ENCODE measurements at regions not wholly inside any gene's neighbourhood (a gene's known extent, or its start where the extent isn't known, plus 50 kb on each side); places are given as distances from the start of the nearest gene placed in this dataset.

DNA sequence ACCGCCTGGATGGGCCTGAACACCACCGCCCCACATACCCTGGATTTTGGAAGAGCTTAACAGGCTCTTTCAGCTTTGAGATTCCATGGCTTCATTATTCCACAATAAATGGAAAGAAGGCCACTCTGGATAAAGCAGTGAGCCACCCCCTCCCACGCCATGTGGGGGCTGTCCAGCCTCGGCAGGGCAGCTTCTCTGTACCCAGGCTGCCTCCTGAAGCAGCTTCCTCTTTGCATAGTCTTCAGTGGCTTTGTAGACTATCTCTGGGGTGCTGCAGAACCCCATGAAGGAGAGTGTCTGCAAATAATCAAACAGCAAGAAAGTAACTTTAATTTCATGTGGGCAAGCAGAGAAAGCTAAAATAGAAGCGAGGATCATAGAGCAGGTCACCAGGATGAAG lies 96.6 kb upstream of the NXT1 start:
- no peaks in the 10 kb centered on the region for H4K20me1 ChIP-seq (replicated peaks; ENCODE audit: control insufficient read depth, extremely low read depth, insufficient read depth, low read length)
- H3K9me3 ChIP-seq (replicated peaks; ENCODE audit: control insufficient read depth, insufficient read depth, low read length), result no peaks in the 10 kb centered on the region
- FAIRE-seq (no peak), DNase-seq (ENCODE audit: low read depth, low spot score) (no peak)
- TF ChIP-seq GATA2 (IDR thresholded peaks at IDR 0.05; ENCODE audit: insufficient read depth, insufficient read length, low read depth, low read length) (no peak), POLR2AphosphoS5 (IDR thresholded peaks at IDR 0.05; ENCODE audit: insufficient read depth, low read depth, low read length) (no peak), JUN (IDR thresholded peaks at IDR 0.05; ENCODE audit: borderline replicate concordance, insufficient read depth, insufficient read length, low read depth) (no peak)
- no peaks in the 10 kb centered on the region for H3K9me1 ChIP-seq (replicated peaks; ENCODE audit: control insufficient read depth, extremely low read depth, insufficient read depth, low read length)
- H3K36me3 ChIP-seq (ENCODE audit: control insufficient read depth in 2 of 2, extremely low read depth in 1 of 2, insufficient read depth in 2 of 2, low read length in 2 of 2), result no peaks in the 10 kb centered on the region
- CTCF ChIA-PET, result interaction anchor here (1.3 kb wide), 1 partner anchor 87 kb away, joined by 3 read pairs; no protein-coding TSS in a partner anchor
- no peaks in the 10 kb centered on the region for H3K27me3 ChIP-seq (ENCODE audit: control insufficient read depth in 2 of 2, insufficient read depth in 2 of 2, low read length in 2 of 2)
- no peak overlapping the region for H3K9ac ChIP-seq (replicated peaks; ENCODE audit: extremely low read depth, insufficient read depth, low read length)
- no peak overlapping the region for H3K4me2 ChIP-seq (ENCODE audit: insufficient read depth, low read length)
- no peak overlapping the region for H3K4me3 ChIP-seq (replicated peaks in 1 of 3; ENCODE audit: insufficient read depth in 1 of 3, low read depth in 1 of 3, low read length in 3 of 3)
- POLR2A ChIA-PET, result no interaction called here
- no peaks in the 10 kb centered on the region for H3K79me2 ChIP-seq (ENCODE audit: control insufficient read depth, insufficient read depth, low read length)
- BruUV-seq (replicated peaks), result no TSS peak
- intact Hi-C loops (cut with micrococcal nuclease) (no loop called here), dilution Hi-C loops (cut with MboI; ENCODE audit: extremely low pct_ligation_motif_present, low sequenced_read_pairs) (no loop called here)
- H2AFZ ChIP-seq (ENCODE audit: low read depth, low read length), result no peak overlapping the region
- H3K4me1 ChIP-seq (ENCODE audit: control insufficient read depth, extremely low read depth, insufficient read depth, low read length), result peaks cover 33% of the 10 kb centered on the region
- no peak overlapping the region for H3K27ac ChIP-seq (ENCODE audit: insufficient read depth, low read depth, low read length)

DNA sequence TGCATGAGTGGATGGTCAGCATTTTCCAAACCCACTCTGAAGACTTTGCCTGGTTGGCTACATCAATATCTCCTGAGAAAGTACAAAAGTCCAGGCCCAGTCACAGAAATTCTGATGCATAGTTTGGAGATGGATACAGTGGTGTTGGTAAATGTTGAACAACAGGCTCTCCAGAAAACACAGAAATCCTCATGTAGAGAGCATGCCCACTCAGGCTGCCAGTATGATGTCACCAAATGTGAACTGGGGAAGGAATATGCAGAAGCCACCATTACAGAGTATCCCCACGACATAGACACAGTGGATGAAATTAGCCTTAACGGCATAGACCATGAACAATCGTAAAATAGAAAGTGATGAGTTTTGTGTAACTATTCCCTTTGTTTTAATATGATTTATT lies 97.1 kb upstream of the NXT1 start:
- Histone ChIP-seq H3K27me3 (ENCODE audit: control insufficient read depth in 2 of 2, insufficient read depth in 2 of 2, low read length in 2 of 2) (no peaks in the 10 kb centered on the region), H3K4me1 (ENCODE audit: control insufficient read depth, extremely low read depth, insufficient read depth, low read length) (peaks cover 28% of the 10 kb centered on the region), H3K27ac (ENCODE audit: insufficient read depth, low read depth, low read length) (no peak overlapping the region), H3K36me3 (ENCODE audit: control insufficient read depth in 2 of 2, extremely low read depth in 1 of 2, insufficient read depth in 2 of 2, low read length in 2 of 2) (no peaks in the 10 kb centered on the region), H3K4me3 (replicated peaks in 1 of 3; ENCODE audit: insufficient read depth in 1 of 3, low read depth in 1 of 3, low read length in 3 of 3) (no peak overlapping the region), H3K9me1 (replicated peaks; ENCODE audit: control insufficient read depth, extremely low read depth, insufficient read depth, low read length) (no peaks in the 10 kb centered on the region), H3K9ac (replicated peaks; ENCODE audit: extremely low read depth, insufficient read depth, low read length) (no peak overlapping the region), H2AFZ (ENCODE audit: low read depth, low read length) (no peak overlapping the region), H3K79me2 (ENCODE audit: control insufficient read depth, insufficient read depth, low read length) (no peaks in the 10 kb centered on the region), H3K9me3 (replicated peaks; ENCODE audit: control insufficient read depth, insufficient read depth, low read length) (no peaks in the 10 kb centered on the region), H4K20me1 (replicated peaks; ENCODE audit: control insufficient read depth, extremely low read depth, insufficient read depth, low read length) (no peaks in the 10 kb centered on the region), H3K4me2 (ENCODE audit: insufficient read depth, low read length) (no peak overlapping the region)
- TF ChIP-seq POLR2A (IDR thresholded peaks at IDR 0.05; ENCODE audit: low read depth, low read length), result no peak
- no peak for TF ChIP-seq FOS (IDR thresholded peaks at IDR 0.05; ENCODE audit: borderline replicate concordance, insufficient read depth, low read length)
- TF ChIP-seq, protein P1, sequence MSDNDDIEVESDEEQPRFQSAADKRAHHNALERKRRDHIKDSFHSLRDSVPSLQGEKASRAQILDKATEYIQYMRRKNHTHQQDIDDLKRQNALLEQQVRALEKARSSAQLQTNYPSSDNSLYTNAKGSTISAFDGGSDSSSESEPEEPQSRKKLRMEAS (IDR thresholded peaks at IDR 0.05; ENCODE audit: insufficient read depth, insufficient read length), result no peak
- TF ChIP-seq, protein P2, sequence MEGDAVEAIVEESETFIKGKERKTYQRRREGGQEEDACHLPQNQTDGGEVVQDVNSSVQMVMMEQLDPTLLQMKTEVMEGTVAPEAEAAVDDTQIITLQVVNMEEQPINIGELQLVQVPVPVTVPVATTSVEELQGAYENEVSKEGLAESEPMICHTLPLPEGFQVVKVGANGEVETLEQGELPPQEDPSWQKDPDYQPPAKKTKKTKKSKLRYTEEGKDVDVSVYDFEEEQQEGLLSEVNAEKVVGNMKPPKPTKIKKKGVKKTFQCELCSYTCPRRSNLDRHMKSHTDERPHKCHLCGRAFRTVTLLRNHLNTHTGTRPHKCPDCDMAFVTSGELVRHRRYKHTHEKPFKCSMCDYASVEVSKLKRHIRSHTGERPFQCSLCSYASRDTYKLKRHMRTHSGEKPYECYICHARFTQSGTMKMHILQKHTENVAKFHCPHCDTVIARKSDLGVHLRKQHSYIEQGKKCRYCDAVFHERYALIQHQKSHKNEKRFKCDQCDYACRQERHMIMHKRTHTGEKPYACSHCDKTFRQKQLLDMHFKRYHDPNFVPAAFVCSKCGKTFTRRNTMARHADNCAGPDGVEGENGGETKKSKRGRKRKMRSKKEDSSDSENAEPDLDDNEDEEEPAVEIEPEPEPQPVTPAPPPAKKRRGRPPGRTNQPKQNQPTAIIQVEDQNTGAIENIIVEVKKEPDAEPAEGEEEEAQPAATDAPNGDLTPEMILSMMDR (IDR thresholded peaks at IDR 0.05; ENCODE audit: extremely low read depth in 1 of 2, insufficient read depth in 1 of 2, low read depth in 1 of 2, low read length in 2 of 2), result no peak
- no peak for TF ChIP-seq GATA2 (IDR thresholded peaks at IDR 0.05; ENCODE audit: insufficient read depth, insufficient read length, low read depth, low read length)
- TF ChIP-seq POLR2AphosphoS5 (IDR thresholded peaks at IDR 0.05; ENCODE audit: insufficient read depth, low read depth, low read length), result no peak
- TF ChIP-seq MYC (IDR thresholded peaks at IDR 0.05; ENCODE audit: low read depth, low read length), result no peak
- no peak for TF ChIP-seq JUN (IDR thresholded peaks at IDR 0.05; ENCODE audit: borderline replicate concordance, insufficient read depth, insufficient read length, low read depth)
- no TSS peak for BruUV-seq (replicated peaks)
- FAIRE-seq, result no peak
- ChIA-PET CTCF (interaction anchor here (1.3 kb wide), 1 partner anchor 87 kb away, joined by 3 read pairs; no protein-coding TSS in a partner anchor), POLR2A (no interaction called here)
- DNase-seq (ENCODE audit: low read depth, low spot score), result no peak
- intact Hi-C loops (cut with micrococcal nuclease), result no loop called here
- dilution Hi-C loops (cut with MboI; ENCODE audit: extremely low pct_ligation_motif_present, low sequenced_read_pairs), result no loop called here

Data from endothelial cell of umbilical vein (primary cell).